ENCODE measurements at regions not wholly inside any gene's neighbourhood (a gene's known extent, or its start where the extent isn't known, plus 50 kb on each side); places are given as distances from the start of the nearest gene placed in this dataset.
"Not testable (repeated sequence)": the region's sequence is repeated elsewhere in the genome, so short reads cannot be mapped to it uniquely, and the experiment has no call there.

- DNase-seq (ENCODE audit: low read depth, low spot score): peak; percentile 24
Observed at GRCh38 chr5:168128111-168128510, 163.3 kb upstream of the WWC1 start.

GRCh38 chr5:168128557-168128956 lies 162.9 kb upstream of the WWC1 start:
- peak; percentile 70 for DNase-seq (ENCODE audit: low read depth, low spot score)

- no peak for DNase-seq (ENCODE audit: low read depth, low spot score)
Observed at GRCh38 chr5:168131519-168131918, 159.9 kb upstream of the WWC1 start.

- peak; percentile 11 for DNase-seq (ENCODE audit: low read depth, low spot score)
Observed at GRCh38 chr5:168132241-168132641, 159.2 kb upstream of the WWC1 start.

- no peak for DNase-seq (ENCODE audit: low read depth, low spot score)
Observed at GRCh38 chr5:168135897-168136296, 155.5 kb upstream of the WWC1 start.

GRCh38 chr5:168136340-168136739 lies 155.1 kb upstream of the WWC1 start:
- DNase-seq (ENCODE audit: low read depth, low spot score): no peak

GRCh38 chr5:168137265-168137664 lies 154.2 kb upstream of the WWC1 start:
- no peak for DNase-seq (ENCODE audit: low read depth, low spot score)

GRCh38 chr5:168140241-168140640 lies 151.2 kb upstream of the WWC1 start:
- DNase-seq (ENCODE audit: low read depth, low spot score): no peak

- DNase-seq (ENCODE audit: low read depth, low spot score): no peak
Observed at GRCh38 chr5:168142402-168142801, 149.0 kb upstream of the WWC1 start.

GRCh38 chr5:168143521-168143920 lies 147.9 kb upstream of the WWC1 start:
- DNase-seq (ENCODE audit: low read depth, low spot score): not testable (repeated sequence)

- no peak for DNase-seq (ENCODE audit: low read depth, low spot score)
Observed at GRCh38 chr5:168147106-168147505, 144.3 kb upstream of the WWC1 start.

GRCh38 chr5:168147568-168148360 lies 143.7 kb upstream of the WWC1 start:
- DNase-seq (ENCODE audit: low read depth, low spot score): no peak

- DNase-seq (ENCODE audit: low read depth, low spot score): no peak
Observed at GRCh38 chr5:168151041-168151440, 140.4 kb upstream of the WWC1 start.

GRCh38 chr5:168152660-168153059 lies 138.8 kb upstream of the WWC1 start:
- DNase-seq (ENCODE audit: low read depth, low spot score): no peak

GRCh38 chr5:168153263-168153875 lies 138.1 kb upstream of the WWC1 start:
- peak; percentile 30 for DNase-seq (ENCODE audit: low read depth, low spot score)

GRCh38 chr5:168153876-168154270 lies 137.6 kb upstream of the WWC1 start:
- DNase-seq (ENCODE audit: low read depth, low spot score): no peak

- no peak for DNase-seq (ENCODE audit: low read depth, low spot score)
Observed at GRCh38 chr5:168155585-168155984, 135.9 kb upstream of the WWC1 start.

GRCh38 chr5:168156170-168156569 lies 135.3 kb upstream of the WWC1 start:
- DNase-seq (ENCODE audit: low read depth, low spot score): no peak

- DNase-seq (ENCODE audit: low read depth, low spot score): no peak
Observed at GRCh38 chr5:168157141-168157540, 134.3 kb upstream of the WWC1 start.

GRCh38 chr5:168159425-168159824 lies 132.0 kb upstream of the WWC1 start:
- DNase-seq (ENCODE audit: low read depth, low spot score): no peak

- no peak for DNase-seq (ENCODE audit: low read depth, low spot score)
Observed at GRCh38 chr5:168162464-168162863, 129.0 kb upstream of the WWC1 start.

- DNase-seq (ENCODE audit: low read depth, low spot score): peak; percentile 71
Observed at GRCh38 chr5:168163966-168164365, 127.5 kb upstream of the WWC1 start.

GRCh38 chr5:168165221-168165914 lies 126.1 kb upstream of the WWC1 start:
- peak; percentile 82 for DNase-seq (ENCODE audit: low read depth, low spot score)
